GM12891 (cell line): ENCODE measurements at regions not wholly inside any gene's neighbourhood (a gene's known extent, or its start where the extent isn't known, plus 50 kb on each side); places are given as distances from the start of the nearest gene placed in this dataset.

Experiments used
- SPI1 ChIP-seq: IDR thresholded peaks from 2 replicates; pipeline ENCODE4 v1.6.1; 2011; ENCODE audit warnings: low read depth, low read length, control low read depth
- TAF1 ChIP-seq: IDR thresholded peaks from 2 replicates; pipeline ENCODE4 v1.6.1; 2011; ENCODE audit warnings: low read depth, low read length, control low read depth

DNA sequence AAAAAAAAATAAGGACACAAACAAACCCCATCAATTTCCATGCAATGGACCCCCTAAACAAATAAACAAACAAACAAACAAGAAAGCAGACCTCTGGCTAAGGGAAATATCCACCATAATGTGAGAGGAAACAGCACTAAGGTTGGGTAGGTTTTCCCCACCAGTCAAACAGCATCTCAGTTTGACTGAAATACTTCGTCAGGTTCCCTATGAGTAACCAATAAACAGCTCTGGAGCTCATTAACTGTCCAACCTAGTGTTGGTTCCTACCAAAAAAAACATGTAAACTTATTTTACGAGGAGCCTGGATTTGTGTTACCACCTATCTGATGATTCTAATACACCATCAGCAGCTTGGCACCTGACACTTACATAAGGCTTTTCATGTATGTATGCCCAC, 198.5 kb upstream of the TARS1 start:
- TF ChIP-seq SPI1 (no peak), TAF1 (no peak)
